ENCODE measurements at regions not wholly inside any gene's neighbourhood (a gene's known extent, or its start where the extent isn't known, plus 50 kb on each side); places are given as distances from the start of the nearest gene placed in this dataset.

GRCh38 chr2:150759106-150759505 lies 271.6 kb upstream of the RND3 start:
- TF ChIP-seq, protein P1, sequence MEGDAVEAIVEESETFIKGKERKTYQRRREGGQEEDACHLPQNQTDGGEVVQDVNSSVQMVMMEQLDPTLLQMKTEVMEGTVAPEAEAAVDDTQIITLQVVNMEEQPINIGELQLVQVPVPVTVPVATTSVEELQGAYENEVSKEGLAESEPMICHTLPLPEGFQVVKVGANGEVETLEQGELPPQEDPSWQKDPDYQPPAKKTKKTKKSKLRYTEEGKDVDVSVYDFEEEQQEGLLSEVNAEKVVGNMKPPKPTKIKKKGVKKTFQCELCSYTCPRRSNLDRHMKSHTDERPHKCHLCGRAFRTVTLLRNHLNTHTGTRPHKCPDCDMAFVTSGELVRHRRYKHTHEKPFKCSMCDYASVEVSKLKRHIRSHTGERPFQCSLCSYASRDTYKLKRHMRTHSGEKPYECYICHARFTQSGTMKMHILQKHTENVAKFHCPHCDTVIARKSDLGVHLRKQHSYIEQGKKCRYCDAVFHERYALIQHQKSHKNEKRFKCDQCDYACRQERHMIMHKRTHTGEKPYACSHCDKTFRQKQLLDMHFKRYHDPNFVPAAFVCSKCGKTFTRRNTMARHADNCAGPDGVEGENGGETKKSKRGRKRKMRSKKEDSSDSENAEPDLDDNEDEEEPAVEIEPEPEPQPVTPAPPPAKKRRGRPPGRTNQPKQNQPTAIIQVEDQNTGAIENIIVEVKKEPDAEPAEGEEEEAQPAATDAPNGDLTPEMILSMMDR (IDR thresholded peaks at IDR 0.05; ENCODE audit: insufficient read depth, low read length): no peak
- TF ChIP-seq SPI1 (IDR thresholded peaks at IDR 0.05; ENCODE audit: borderline replicate concordance, low read depth) (no peak), GABPA (IDR thresholded peaks at IDR 0.05; ENCODE audit: low read depth) (no peak), POLR2AphosphoS5 (IDR thresholded peaks at IDR 0.05; ENCODE audit: low read depth) (no peak), REST (IDR thresholded peaks at IDR 0.05; ENCODE audit: insufficient replicate concordance, low read depth) (no peak)
